ENCODE measurements at regions not wholly inside any gene's neighbourhood (a gene's known extent, or its start where the extent isn't known, plus 50 kb on each side); places are given as distances from the start of the nearest gene placed in this dataset.

GRCh38 chr9:78663369-78663768, 366.4 kb downstream of the PSAT1 start:
- Histone ChIP-seq H3K9me3 (replicated peaks in 1 of 2; ENCODE audit: control insufficient read depth in 1 of 2, insufficient read depth in 1 of 2, low read length in 2 of 2) (no peaks in the 10 kb centered on the region), H2AFZ (ENCODE audit: insufficient read depth, low read depth, low read length, poor library complexity, severe bottlenecking) (peak overlapping the region; percentile 24), H3K9ac (ENCODE audit: insufficient read depth, low read length, poor library complexity, severe bottlenecking) (no peak overlapping the region), H3K27ac (ENCODE audit: low read depth in 1 of 2, low read length in 2 of 2) (no peak overlapping the region), H4K20me1 (ENCODE audit: insufficient read depth, low read length) (no peaks in the 10 kb centered on the region), H3K4me1 (ENCODE audit: control insufficient read depth in 1 of 2, insufficient read depth in 2 of 2, low read length in 2 of 2) (peaks cover 6 to 7% of the 10 kb centered on the region in 2 donors), H3K4me3 (replicated peaks in 1 of 3; ENCODE audit: low read depth in 2 of 3, low read length in 3 of 3) (no peak overlapping the region), H3K79me2 (ENCODE audit: insufficient read depth, low read length) (no peaks in the 10 kb centered on the region), H3K36me3 (replicated peaks in 1 of 2; ENCODE audit: control insufficient read depth in 1 of 2, insufficient read depth in 2 of 2, low read length in 2 of 2) (no peaks in the 10 kb centered on the region), H3K4me2 (replicated peaks; ENCODE audit: extremely low read depth, low read length, poor library complexity, severe bottlenecking) (no peak overlapping the region), H3K27me3 (ENCODE audit: control insufficient read depth in 2 of 2, insufficient read depth in 2 of 2, low read length in 2 of 2) (peaks cover 0 to 5% of the 10 kb centered on the region in 2 donors)
- 6% methylated on average over 2 of the region's 3 CpGs for WGBS (ENCODE audit: insufficient coverage)
- peaks cover 8% of the 10 kb centered on the region for H3K4me1 Mint-ChIP-seq
- TF ChIP-seq CTCF (IDR thresholded peaks at IDR 0.05): no peak
- intact Hi-C loops (cut with micrococcal nuclease): no loop called here
- peaks cover 0 to 14% (median 7%) of the 10 kb centered on the region in 3 donors for H3K27me3 Mint-ChIP-seq (ENCODE audit: low read depth in 3 of 3)
- peak overlapping the region in 3 of 7 donors; percentile 21 to 72 (median 33) for H3K27ac Mint-ChIP-seq
- peaks cover 0 to 6% (median 0%) of the 10 kb centered on the region in 7 donors for H3K9me3 Mint-ChIP-seq
- peak; percentile 20 to 54 (median 32) for DNase-seq
- H3K36me3 Mint-ChIP-seq: no peaks in the 10 kb centered on the region
- H3K4me3 Mint-ChIP-seq: peak overlapping the region in 1 of 2 donors; percentile 69

GRCh38 chr9:78664370-78664769, 367.4 kb downstream of the PSAT1 start:
- Histone ChIP-seq H4K20me1 (ENCODE audit: insufficient read depth, low read length) (no peaks in the 10 kb centered on the region), H3K4me2 (replicated peaks; ENCODE audit: extremely low read depth, low read length, poor library complexity, severe bottlenecking) (no peak overlapping the region), H3K9me3 (replicated peaks in 1 of 2; ENCODE audit: control insufficient read depth in 1 of 2, insufficient read depth in 1 of 2, low read length in 2 of 2) (no peaks in the 10 kb centered on the region), H3K9ac (ENCODE audit: insufficient read depth, low read length, poor library complexity, severe bottlenecking) (no peak overlapping the region), H3K4me1 (ENCODE audit: control insufficient read depth in 1 of 2, insufficient read depth in 2 of 2, low read length in 2 of 2) (peaks cover 6 to 7% of the 10 kb centered on the region in 2 donors), H3K27ac (ENCODE audit: low read depth in 1 of 2, low read length in 2 of 2) (no peak overlapping the region), H3K4me3 (replicated peaks in 1 of 3; ENCODE audit: low read depth in 2 of 3, low read length in 3 of 3) (no peak overlapping the region), H3K79me2 (ENCODE audit: insufficient read depth, low read length) (no peaks in the 10 kb centered on the region), H3K36me3 (replicated peaks in 1 of 2; ENCODE audit: control insufficient read depth in 1 of 2, insufficient read depth in 2 of 2, low read length in 2 of 2) (no peaks in the 10 kb centered on the region), H2AFZ (ENCODE audit: insufficient read depth, low read depth, low read length, poor library complexity, severe bottlenecking) (no peak overlapping the region), H3K27me3 (ENCODE audit: control insufficient read depth in 2 of 2, insufficient read depth in 2 of 2, low read length in 2 of 2) (peaks cover 0 to 5% of the 10 kb centered on the region in 2 donors)
- intact Hi-C loops (cut with micrococcal nuclease): no loop called here
- H3K4me3 Mint-ChIP-seq: no peak overlapping the region
- peaks cover 0 to 6% (median 0%) of the 10 kb centered on the region in 7 donors for H3K9me3 Mint-ChIP-seq
- no peak overlapping the region for H3K27ac Mint-ChIP-seq
- H3K36me3 Mint-ChIP-seq: no peaks in the 10 kb centered on the region
- no peak for TF ChIP-seq CTCF (IDR thresholded peaks at IDR 0.05)
- H3K27me3 Mint-ChIP-seq (ENCODE audit: low read depth in 3 of 3): peaks cover 0 to 11% (median 7%) of the 10 kb centered on the region in 3 donors
- DNase-seq: no peak
- WGBS (ENCODE audit: insufficient coverage): no CpG with 5 or more reads among the region's 2 CpGs
- H3K4me1 Mint-ChIP-seq: peaks cover 8% of the 10 kb centered on the region

Data from CD14-positive monocyte (primary cell).